HEK293 (cell line): ENCODE measurements at regions not wholly inside any gene's neighbourhood (a gene's known extent, or its start where the extent isn't known, plus 50 kb on each side); places are given as distances from the start of the nearest gene placed in this dataset.

Experiments
- CTCF ChIA-PET: fragments of 350-600 bp; formaldehyde crosslinking; extraction: SDS; loops from one replicate; lab custom pipeline; 2021; ENCODE audit warnings: antibody characterized with exemption; lab: Yijun Ruan, JAX
- POLR2A ChIA-PET: fragments of 300-600 bp; formaldehyde crosslinking; extraction: SDS; loops from one replicate; lab custom pipeline; 2020; ENCODE audit warnings: antibody characterized with exemption, inconsistent platforms; lab: Yijun Ruan, JAX
- H3K27ac ChIP-seq: fragments of 200-500 bp; sonication (Bioruptor generic); 2 replicates; pipeline ENCODE4 v1.5.1; 2014; ENCODE audit warnings: low read depth, low read length, control low read depth, inconsistent platforms; ENCODE audit errors: extremely low read depth
- H3K36me3 ChIP-seq, 2 experiments: fragments of 200-500 bp in 1 of 2; sonication (Bioruptor generic) in 1 of 2; 1 replicate in 1 of 2; 2 replicates in 1 of 2; pipeline ENCODE4 v1.5.1; 2014 to 2017; ENCODE audit warnings: inconsistent platforms in 2 of 2, low read length in 2 of 2; ENCODE audit not compliant: control insufficient read depth in 2 of 2, insufficient read depth in 1 of 2
- H3K4me1 ChIP-seq: fragments of 200-500 bp; sonication (Bioruptor generic); 2 replicates; pipeline ENCODE4 v1.5.1; 2014; ENCODE audit warnings: mild to moderate bottlenecking, low read length, inconsistent platforms; ENCODE audit not compliant: control insufficient read depth, insufficient read depth
- H3K4me3 ChIP-seq: 2 replicates; pipeline ENCODE4 v1.5.1; 2011; ENCODE audit warnings: low read depth, mild to moderate bottlenecking, control low read depth, low read length, moderate library complexity
- H3K9me3 ChIP-seq: fragments of 200-500 bp; sonication (Bioruptor generic); 2 replicates; pipeline ENCODE4 v1.5.1; 2014; ENCODE audit warnings: low read depth, low read length, inconsistent platforms; ENCODE audit not compliant: control insufficient read depth, insufficient read depth
- GLIS2 ChIP-seq: fragments of 450-650 bp; formaldehyde crosslinking; IDR thresholded peaks from 2 replicates; pipeline ENCODE4 v1.5.1; 2016; ENCODE audit warnings: missing biosample characterization, missing genetic modification characterization
- RBAK ChIP-seq: fragments of 450-650 bp; formaldehyde crosslinking; IDR thresholded peaks from 2 replicates; pipeline ENCODE4 v1.5.1; 2016; ENCODE audit warnings: missing biosample characterization, missing genetic modification characterization
- ZBTB49 ChIP-seq: fragments of 450-650 bp; formaldehyde crosslinking; IDR thresholded peaks from 2 replicates; pipeline ENCODE4 v1.5.1; 2016; ENCODE audit warnings: missing biosample characterization, missing genetic modification characterization, low read depth
- ZBTB7A ChIP-seq: fragments of 450-650 bp; formaldehyde crosslinking; IDR thresholded peaks from 2 replicates; pipeline ENCODE4 v1.5.1; 2016; ENCODE audit warnings: low read depth, missing biosample characterization, missing genetic modification characterization
- ZFHX2 ChIP-seq: fragments of 450-650 bp; formaldehyde crosslinking; conservative IDR thresholded peaks from 2 replicates; pipeline ENCODE4 v1.5.1; 2016; ENCODE audit warnings: missing biosample characterization, missing genetic modification characterization
- ZNF121 ChIP-seq: fragments of 450-650 bp; formaldehyde crosslinking; IDR thresholded peaks from 2 replicates; pipeline ENCODE4 v1.5.1; 2016; ENCODE audit warnings: missing biosample characterization, missing genetic modification characterization
- ZNF146 ChIP-seq: fragments of 450-650 bp; formaldehyde crosslinking; IDR thresholded peaks from 2 replicates; pipeline ENCODE4 v1.5.1; 2016; ENCODE audit warnings: missing biosample characterization, missing genetic modification characterization
- ZNF19 ChIP-seq: fragments of 450-650 bp; formaldehyde crosslinking; IDR thresholded peaks from 2 replicates; pipeline ENCODE4; 2016; ENCODE audit warnings: missing biosample characterization, missing genetic modification characterization, low read depth
- ZNF26 ChIP-seq: fragments of 450-650 bp; formaldehyde crosslinking; IDR thresholded peaks from 2 replicates; pipeline ENCODE4 v1.5.1; 2016; ENCODE audit warnings: missing biosample characterization, missing genetic modification characterization
- ZNF366 ChIP-seq: fragments of 450-650 bp; formaldehyde crosslinking; conservative IDR thresholded peaks from 2 replicates; pipeline ENCODE4 v1.5.1; 2016; ENCODE audit warnings: missing biosample characterization, missing genetic modification characterization
- ZNF394 ChIP-seq: fragments of 450-650 bp; formaldehyde crosslinking; IDR thresholded peaks from 2 replicates; pipeline ENCODE4 v1.5.1; 2016; ENCODE audit warnings: missing biosample characterization, missing genetic modification characterization, mild to moderate bottlenecking, moderate library complexity, borderline replicate concordance
- ZNF398 ChIP-seq: fragments of 450-650 bp; formaldehyde crosslinking; IDR thresholded peaks from 2 replicates; pipeline ENCODE4 v1.5.1; 2017; ENCODE audit warnings: missing biosample characterization, missing genetic modification characterization
- ZNF654 ChIP-seq: fragments of 450-650 bp; formaldehyde crosslinking; IDR thresholded peaks from 2 replicates; pipeline ENCODE4 v1.5.1; 2016; ENCODE audit warnings: low read depth, missing biosample characterization, missing genetic modification characterization
- ZNF660 ChIP-seq: fragments of 450-650 bp; IDR thresholded peaks from 2 replicates; pipeline ENCODE4 v1.5.1; 2018; ENCODE audit warnings: missing biosample characterization, mild to moderate bottlenecking, missing genetic modification characterization
- ZNF704 ChIP-seq: fragments of 450-650 bp; formaldehyde crosslinking; IDR thresholded peaks from 2 replicates; pipeline ENCODE4 v1.5.1; 2016; ENCODE audit warnings: missing biosample characterization, missing genetic modification characterization
- ZNF747 ChIP-seq: fragments of 450-650 bp; formaldehyde crosslinking; IDR thresholded peaks from 2 replicates; pipeline ENCODE4 v1.5.1; 2016; ENCODE audit warnings: missing biosample characterization, missing genetic modification characterization
- TF ChIP-seq, protein P1 (sequence below): fragments of 450-650 bp; formaldehyde crosslinking; IDR thresholded peaks from 2 replicates; pipeline ENCODE4 v1.5.1; 2016; ENCODE audit warnings: missing biosample characterization, missing genetic modification characterization
- TF ChIP-seq, protein P2 (sequence below): fragments of 450-650 bp; formaldehyde crosslinking; IDR thresholded peaks from 2 replicates; pipeline ENCODE4 v1.5.1; 2017; ENCODE audit warnings: missing biosample characterization, mild to moderate bottlenecking, missing genetic modification characterization, moderate library complexity
- TF ChIP-seq, protein P3 (sequence below): fragments of 450-650 bp; formaldehyde crosslinking; IDR thresholded peaks from 2 replicates; pipeline ENCODE4 v1.5.1; 2016; ENCODE audit warnings: missing biosample characterization, missing genetic modification characterization

- TF ChIP-seq ZNF19 = no peak
These were observed 179.3 kb downstream of the PTN start (continued) for GRCh38 chr7:137164251-137164650.

GRCh38 chr7:137160236-137160635 is 183.3 kb downstream of the PTN start:
- CTCF ChIA-PET = interaction anchor here (0.6 kb wide), 1 partner anchor 1143 kb away, joined by 3 read pairs; no protein-coding TSS in a partner anchor
- TF ChIP-seq ZNF394 = no peak
- no peak for TF ChIP-seq GLIS2 (tag by site-specific recombination)
- TF ChIP-seq ZNF660 (tag by site-specific recombination) = no peak
- TF ChIP-seq ZNF146 (tag by site-specific recombination) = no peak
- no peak for TF ChIP-seq RBAK (tag by site-specific recombination)
- TF ChIP-seq, protein P1, sequence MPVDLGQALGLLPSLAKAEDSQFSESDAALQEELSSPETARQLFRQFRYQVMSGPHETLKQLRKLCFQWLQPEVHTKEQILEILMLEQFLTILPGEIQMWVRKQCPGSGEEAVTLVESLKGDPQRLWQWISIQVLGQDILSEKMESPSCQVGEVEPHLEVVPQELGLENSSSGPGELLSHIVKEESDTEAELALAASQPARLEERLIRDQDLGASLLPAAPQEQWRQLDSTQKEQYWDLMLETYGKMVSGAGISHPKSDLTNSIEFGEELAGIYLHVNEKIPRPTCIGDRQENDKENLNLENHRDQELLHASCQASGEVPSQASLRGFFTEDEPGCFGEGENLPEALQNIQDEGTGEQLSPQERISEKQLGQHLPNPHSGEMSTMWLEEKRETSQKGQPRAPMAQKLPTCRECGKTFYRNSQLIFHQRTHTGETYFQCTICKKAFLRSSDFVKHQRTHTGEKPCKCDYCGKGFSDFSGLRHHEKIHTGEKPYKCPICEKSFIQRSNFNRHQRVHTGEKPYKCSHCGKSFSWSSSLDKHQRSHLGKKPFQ (tag by site-specific recombination) = no peak
- TF ChIP-seq, protein P2, sequence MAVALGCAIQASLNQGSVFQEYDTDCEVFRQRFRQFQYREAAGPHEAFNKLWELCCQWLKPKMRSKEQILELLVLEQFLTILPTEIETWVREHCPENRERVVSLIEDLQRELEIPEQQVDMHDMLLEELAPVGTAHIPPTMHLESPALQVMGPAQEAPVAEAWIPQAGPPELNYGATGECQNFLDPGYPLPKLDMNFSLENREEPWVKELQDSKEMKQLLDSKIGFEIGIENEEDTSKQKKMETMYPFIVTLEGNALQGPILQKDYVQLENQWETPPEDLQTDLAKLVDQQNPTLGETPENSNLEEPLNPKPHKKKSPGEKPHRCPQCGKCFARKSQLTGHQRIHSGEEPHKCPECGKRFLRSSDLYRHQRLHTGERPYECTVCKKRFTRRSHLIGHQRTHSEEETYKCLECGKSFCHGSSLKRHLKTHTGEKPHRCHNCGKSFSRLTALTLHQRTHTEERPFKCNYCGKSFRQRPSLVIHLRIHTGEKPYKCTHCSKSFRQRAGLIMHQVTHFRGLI = no peak
- no peak for TF ChIP-seq ZNF121 (tag by site-specific recombination)
- TF ChIP-seq ZNF398 (tag by site-specific recombination) = no peak
- no peak for TF ChIP-seq ZBTB7A (tag by site-specific recombination)
- no peak for TF ChIP-seq ZNF654 (tag by site-specific recombination)
- no peak for TF ChIP-seq ZNF747 (tag by site-specific recombination)
- TF ChIP-seq, protein P3, sequence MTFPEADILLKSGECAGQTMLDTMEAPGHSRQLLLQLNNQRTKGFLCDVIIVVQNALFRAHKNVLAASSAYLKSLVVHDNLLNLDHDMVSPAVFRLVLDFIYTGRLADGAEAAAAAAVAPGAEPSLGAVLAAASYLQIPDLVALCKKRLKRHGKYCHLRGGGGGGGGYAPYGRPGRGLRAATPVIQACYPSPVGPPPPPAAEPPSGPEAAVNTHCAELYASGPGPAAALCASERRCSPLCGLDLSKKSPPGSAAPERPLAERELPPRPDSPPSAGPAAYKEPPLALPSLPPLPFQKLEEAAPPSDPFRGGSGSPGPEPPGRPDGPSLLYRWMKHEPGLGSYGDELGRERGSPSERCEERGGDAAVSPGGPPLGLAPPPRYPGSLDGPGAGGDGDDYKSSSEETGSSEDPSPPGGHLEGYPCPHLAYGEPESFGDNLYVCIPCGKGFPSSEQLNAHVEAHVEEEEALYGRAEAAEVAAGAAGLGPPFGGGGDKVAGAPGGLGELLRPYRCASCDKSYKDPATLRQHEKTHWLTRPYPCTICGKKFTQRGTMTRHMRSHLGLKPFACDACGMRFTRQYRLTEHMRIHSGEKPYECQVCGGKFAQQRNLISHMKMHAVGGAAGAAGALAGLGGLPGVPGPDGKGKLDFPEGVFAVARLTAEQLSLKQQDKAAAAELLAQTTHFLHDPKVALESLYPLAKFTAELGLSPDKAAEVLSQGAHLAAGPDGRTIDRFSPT (tag by site-specific recombination) = no peak
- TF ChIP-seq ZNF366 = no peak
- TF ChIP-seq, all 188 proteins: peak for 0

GRCh38 chr7:137157256-137157655 is 186.3 kb downstream of the PTN start:
- no peak overlapping the region for H3K4me3 ChIP-seq
- no peaks in the 10 kb centered on the region for H3K4me1 ChIP-seq
- no peaks in the 10 kb centered on the region for H3K36me3 ChIP-seq
- POLR2A ChIA-PET = no interaction called here
- H3K9me3 ChIP-seq = no peaks in the 10 kb centered on the region
- no peak overlapping the region for H3K27ac ChIP-seq
- CTCF ChIA-PET = no interaction called here
- no peak for TF ChIP-seq ZNF704 (tag by site-specific recombination)
- no peak for TF ChIP-seq ZFHX2
- no peak for TF ChIP-seq ZNF26 (tag by site-specific recombination)
- no peak for TF ChIP-seq ZNF398 (tag by site-specific recombination)
- TF ChIP-seq ZBTB49 (tag by site-specific recombination) = no peak

More at GRCh38 chr7:137160236-137160635, 183.3 kb downstream of the PTN start:
- Histone ChIP-seq H3K36me3 (no peaks in the 10 kb centered on the region), H3K9me3 (no peaks in the 10 kb centered on the region), H3K4me1 (no peaks in the 10 kb centered on the region), H3K27ac (no peak overlapping the region), H3K4me3 (no peak overlapping the region)
- POLR2A ChIA-PET = no interaction called here
